ENCODE measurements at regions not wholly inside any gene's neighbourhood (a gene's known extent, or its start where the extent isn't known, plus 50 kb on each side); places are given as distances from the start of the nearest gene placed in this dataset.
"Not testable (repeated sequence)": the region's sequence is repeated elsewhere in the genome, so short reads cannot be mapped to it uniquely, and the experiment has no call there.

DNA sequence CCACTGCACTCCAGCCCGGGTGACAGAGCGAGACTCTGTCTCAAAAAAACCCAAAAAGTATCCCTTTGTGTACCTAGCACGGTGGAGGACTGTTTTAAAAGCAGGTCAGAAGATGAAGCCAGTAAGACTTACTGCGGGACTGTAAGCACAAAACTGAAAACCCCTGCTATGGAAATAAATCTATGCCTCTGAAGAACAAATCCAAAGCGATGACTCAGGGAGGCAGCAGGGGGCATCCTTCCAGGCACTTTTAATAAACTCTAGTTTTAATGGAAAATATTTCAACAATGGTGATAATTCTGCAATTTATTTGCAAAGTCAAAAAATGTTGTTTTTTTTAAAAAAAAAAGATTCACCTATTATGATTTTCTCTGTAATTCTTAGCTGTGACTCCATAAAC lies 326.8 kb downstream of the BCL2L11 start:
- not testable (repeated sequence) for DNase-seq (ENCODE audit: low read depth)

DNA sequence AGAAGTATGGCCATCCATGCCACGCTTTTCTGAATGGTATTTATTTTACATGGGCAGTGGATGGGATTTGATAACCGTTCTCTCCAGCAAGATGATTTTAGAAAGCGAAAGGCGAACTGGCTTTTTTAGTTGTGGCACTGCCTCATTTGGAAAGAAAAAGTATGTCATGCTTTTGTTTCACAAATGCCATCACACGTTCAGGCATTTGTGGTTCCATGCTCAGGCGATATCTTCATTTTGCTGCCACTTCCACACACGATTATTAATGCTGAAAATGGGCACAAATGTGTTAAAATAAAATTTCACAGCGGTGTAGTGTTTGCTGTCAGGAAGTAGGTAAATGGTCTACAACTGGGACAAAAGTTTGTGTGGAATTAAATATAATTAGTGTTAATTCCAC lies 328.1 kb downstream of the BCL2L11 start:
- not testable (repeated sequence) for DNase-seq (ENCODE audit: low read depth)

DNA sequence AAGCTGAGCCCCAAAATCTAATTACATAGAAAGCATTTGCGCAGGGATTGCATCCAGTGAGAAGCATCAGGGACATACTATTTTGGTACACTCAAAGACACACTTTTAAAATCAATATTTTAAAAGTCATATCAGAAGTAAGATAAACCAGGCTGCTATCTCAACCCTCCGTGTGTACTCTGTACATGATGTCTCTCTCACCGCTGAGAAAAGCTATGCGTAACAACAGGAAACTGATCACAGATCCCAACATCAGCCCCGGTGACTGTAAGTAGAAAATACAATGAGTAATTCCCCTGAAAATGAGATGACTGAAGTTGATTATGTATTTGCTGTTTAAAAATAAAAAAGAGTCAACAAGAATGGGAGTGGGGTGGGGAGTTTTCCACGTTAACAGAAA lies 329.8 kb downstream of the BCL2L11 start:
- not testable (repeated sequence) for DNase-seq (ENCODE audit: low read depth)

DNA sequence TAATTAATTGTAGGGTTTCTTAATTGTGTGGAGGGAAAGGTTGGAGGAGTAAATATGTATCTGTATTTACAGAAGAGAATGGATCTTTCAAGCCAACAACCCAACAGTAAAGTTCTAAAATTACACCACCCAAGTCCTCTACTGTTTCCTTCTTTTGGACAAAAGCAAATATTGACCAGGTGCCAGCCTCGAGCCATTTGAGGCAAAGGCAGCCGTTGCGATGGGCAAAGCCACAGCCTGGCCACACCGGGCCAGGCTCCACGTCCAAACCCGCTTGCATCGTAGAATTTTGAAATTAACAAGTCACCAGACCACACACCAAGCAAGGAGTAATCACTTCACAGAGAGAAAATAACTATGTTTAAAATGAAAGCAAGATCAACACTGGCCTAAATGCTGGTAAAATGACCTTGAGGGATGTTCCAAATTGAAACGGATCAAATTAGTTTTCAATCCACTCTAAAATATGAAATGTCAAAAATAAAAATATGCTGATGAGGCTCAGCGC lies 331.0 kb downstream of the BCL2L11 start:
- peak; percentile 12 for DNase-seq (ENCODE audit: low read depth)

- DNase-seq (ENCODE audit: low read depth): not testable (repeated sequence)
Measured at GRCh38 chr2:111452208-111452607, 331.5 kb downstream of the BCL2L11 start.

GRCh38 chr2:111453308-111453707 lies 332.6 kb downstream of the BCL2L11 start:
- not testable (repeated sequence) for DNase-seq (ENCODE audit: low read depth)

- not testable (repeated sequence) for DNase-seq (ENCODE audit: low read depth)
Measured at GRCh38 chr2:111453816-111454215, 333.1 kb downstream of the BCL2L11 start.

GRCh38 chr2:111454404-111454803 lies 333.7 kb downstream of the BCL2L11 start:
- peak; percentile 60 for DNase-seq (ENCODE audit: low read depth)

DNA sequence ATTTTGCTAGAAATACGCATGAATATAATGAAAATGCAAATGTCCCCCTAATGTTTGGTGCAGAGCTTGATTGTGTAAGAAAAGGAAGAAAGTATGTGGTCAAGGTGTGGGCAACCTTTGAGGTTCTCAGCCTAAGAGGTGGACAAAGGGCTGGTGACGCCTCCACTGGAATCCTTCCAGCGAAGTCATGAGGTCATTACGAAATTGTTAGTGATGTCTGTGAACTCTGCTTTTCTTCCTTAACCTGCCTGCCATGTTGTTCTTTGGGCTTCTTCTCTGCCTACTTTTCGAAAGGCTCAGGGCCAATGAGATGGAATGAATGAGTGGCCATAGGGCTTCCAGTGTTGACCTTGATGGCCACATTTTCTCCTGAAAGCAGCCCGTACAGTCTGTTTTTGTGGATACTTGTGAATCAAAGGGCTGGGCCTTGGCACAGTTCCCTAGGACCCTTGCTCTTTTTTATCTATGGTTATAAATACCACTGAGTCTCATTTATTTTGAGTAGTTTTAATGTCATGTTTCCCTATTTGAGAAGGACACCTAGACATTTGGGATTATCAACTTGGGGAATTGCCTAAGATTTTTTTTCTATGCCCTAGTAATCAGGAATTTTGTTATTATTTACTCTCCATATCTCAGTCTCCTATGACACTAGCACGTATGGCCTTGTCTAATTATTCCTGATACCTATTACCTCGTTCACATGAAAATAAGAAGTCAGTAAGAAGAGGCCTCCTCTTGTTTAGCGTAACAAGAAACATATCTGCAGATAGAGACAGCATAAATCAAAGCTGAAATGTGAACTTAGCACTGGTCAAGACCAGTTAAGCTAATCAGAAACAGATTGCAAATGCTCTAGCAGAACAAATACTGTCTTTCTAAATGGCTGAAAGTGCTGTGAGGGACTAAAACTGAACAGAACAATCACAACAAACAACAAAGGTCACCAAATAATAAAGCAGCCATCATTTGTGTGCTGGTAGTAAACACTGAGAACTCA lies 334.6 kb downstream of the BCL2L11 start:
- DNase-seq (ENCODE audit: low read depth): not testable (repeated sequence)

GRCh38 chr2:111457191-111457590 lies 336.5 kb downstream of the BCL2L11 start:
- DNase-seq (ENCODE audit: low read depth): not testable (repeated sequence)

GRCh38 chr2:111460901-111461300 lies 340.2 kb downstream of the BCL2L11 start:
- DNase-seq (ENCODE audit: low read depth): not testable (repeated sequence)

GRCh38 chr2:111461831-111462230 lies 341.1 kb downstream of the BCL2L11 start:
- not testable (repeated sequence) for DNase-seq (ENCODE audit: low read depth)

- not testable (repeated sequence) for DNase-seq (ENCODE audit: low read depth)
Measured at GRCh38 chr2:111462572-111462971, 341.9 kb downstream of the BCL2L11 start.

DNA sequence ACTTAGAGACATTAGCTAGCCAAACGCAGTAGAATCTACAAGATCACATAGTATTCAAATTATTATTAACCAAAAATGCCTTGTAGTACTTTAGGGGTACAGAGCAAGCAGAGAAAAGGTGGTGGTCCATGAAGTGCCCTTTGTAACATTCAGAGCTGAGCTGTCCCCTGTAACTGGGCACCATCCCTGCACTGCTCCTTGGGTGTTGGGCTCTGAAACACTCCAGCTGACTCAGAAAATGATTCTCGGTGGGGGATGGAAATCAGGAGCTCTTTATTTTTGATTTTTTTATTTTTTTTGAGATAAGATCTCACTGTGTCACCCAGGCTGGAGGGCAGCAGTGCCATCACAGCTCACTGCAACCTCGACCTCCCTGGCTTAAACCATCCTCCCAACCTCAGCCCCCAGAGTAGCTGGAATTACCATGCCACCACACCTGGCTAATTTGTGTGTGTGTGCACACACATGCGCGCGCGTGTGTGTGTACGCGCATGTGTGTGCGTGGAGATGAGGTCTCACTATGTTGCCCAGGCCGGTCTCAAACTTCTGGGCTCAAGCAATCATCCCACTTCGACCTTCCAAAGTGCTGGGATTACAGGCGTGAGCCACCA lies 342.6 kb downstream of the BCL2L11 start:
- peak; percentile 10 for DNase-seq (ENCODE audit: low read depth)

- DNase-seq (ENCODE audit: low read depth): not testable (repeated sequence)
Measured at GRCh38 chr2:111463956-111464355, 343.2 kb downstream of the BCL2L11 start.

DNA sequence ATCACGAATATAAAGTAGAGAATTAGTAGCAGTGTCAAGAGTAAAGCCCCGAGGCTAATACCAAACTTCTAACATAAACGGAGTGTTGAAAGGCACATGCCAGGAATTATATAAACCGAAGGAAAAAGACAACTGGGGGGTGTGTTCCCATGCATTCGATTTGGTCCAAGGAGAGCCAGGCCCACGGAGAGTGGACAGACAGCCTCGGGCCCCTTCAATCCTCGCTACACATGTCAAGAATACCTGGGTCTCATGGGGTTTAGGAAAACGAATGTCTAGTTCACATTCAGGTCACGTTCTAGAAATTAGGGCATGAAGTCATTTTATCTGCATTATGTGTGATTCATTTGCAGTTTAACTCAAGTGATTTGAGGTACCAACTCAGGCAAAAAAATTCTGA lies 343.7 kb downstream of the BCL2L11 start:
- peak; percentile 34 for DNase-seq (ENCODE audit: low read depth)

DNA sequence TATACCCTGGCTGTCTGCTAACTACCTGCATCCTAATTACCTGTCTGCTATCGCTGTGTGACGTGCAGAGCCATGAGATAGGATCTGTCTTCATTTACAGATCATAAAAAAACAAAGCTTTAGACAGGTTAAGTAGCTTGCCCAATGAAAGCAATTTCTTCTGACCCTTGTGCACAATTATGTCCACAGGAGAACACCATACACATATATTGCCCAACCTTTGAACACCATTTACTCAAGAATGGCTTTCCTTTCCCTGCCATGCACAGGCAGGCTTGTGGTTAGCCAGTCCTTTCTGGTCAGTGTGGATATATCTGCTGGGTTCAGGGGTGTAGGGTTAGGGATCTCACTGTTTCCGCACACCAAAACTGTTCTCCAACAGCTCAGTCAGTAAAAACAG lies 344.8 kb downstream of the BCL2L11 start:
- DNase-seq (ENCODE audit: low read depth): not testable (repeated sequence)

DNA sequence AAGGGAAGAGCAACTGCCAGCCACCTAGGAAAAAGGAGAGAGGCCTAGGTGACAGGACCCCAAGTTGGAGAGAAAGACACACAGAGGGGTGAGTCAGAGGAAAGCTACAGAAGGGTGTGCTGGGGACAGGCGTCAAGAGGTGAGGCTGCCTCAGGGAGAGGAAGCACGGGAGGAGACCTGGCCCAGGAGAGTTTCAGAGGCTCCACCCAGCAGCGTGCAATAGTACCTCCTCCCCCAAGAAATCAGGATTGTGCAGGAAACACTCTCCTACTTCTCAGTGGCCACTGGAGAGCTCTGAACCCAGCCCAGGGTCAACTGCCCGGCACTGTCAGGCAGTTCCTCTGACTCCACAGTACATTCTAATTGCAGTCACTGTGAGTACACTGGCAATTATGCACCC lies 346.0 kb downstream of the BCL2L11 start:
- peak; percentile 69 for DNase-seq (ENCODE audit: low read depth)

- not testable (repeated sequence) for DNase-seq (ENCODE audit: low read depth)
Measured at GRCh38 chr2:111470924-111471323, 350.2 kb downstream of the BCL2L11 start.

- DNase-seq (ENCODE audit: low read depth): not testable (repeated sequence)
Measured at GRCh38 chr2:111471791-111472530, 351.2 kb downstream of the BCL2L11 start.

DNA sequence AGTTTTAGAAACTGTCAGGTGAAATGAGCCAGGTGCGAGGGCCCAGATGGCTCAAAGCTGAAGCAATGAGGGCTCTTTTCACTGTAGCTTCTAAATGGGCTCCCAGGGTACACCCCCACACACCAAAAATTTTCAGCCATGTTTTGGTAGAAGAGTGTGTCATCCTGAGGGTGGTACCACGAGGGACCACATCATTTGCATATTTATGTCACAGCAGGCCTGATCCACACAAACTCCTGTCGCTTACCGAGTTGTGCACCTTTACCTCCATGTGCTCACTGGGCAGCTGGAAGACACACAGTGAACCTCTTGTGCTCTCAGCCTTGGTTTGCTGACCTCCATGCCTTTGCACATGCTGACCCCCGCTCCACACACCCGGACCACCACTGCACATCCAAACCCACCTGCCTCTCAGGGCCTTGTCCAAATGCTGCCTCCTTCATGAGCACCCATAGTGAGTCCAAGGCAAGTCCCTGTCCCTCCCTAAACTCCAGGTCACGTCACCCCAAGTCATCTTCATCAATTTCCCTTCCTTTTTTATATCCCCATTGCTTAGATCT lies 352.2 kb downstream of the BCL2L11 start:
- not testable (repeated sequence) for DNase-seq (ENCODE audit: low read depth)

Measured in M059J (cell line).